ENCODE measurements at regions not wholly inside any gene's neighbourhood (a gene's known extent, or its start where the extent isn't known, plus 50 kb on each side); places are given as distances from the start of the nearest gene placed in this dataset.

GRCh38 chr11:106585061-106585460, 433.2 kb downstream of the GUCY1A2 start:
- TF ChIP-seq POLR2A (IDR thresholded peaks at IDR 0.05; ENCODE audit: insufficient read depth in 1 of 2, low read depth in 2 of 2, low read length in 2 of 2), result no peak
- no peak for TF ChIP-seq ZNF530 (CRISPR knock-in tag; IDR thresholded peaks at IDR 0.05; ENCODE audit: low read depth)
